ENCODE measurements at regions not wholly inside any gene's neighbourhood (a gene's known extent, or its start where the extent isn't known, plus 50 kb on each side); places are given as distances from the start of the nearest gene placed in this dataset.

- no peak for TF ChIP-seq REST (IDR thresholded peaks at IDR 0.05; ENCODE audit: low read depth, low read length)
- TF ChIP-seq EZH2phosphoT487 (IDR thresholded peaks at IDR 0.05; ENCODE audit: borderline replicate concordance, low read depth), result no peak
Measured at GRCh38 chr4:57580710-57581599, 470.8 kb upstream of the IGFBP7 start (continued).

- WGBS (ENCODE audit: low lambda C conversion rate), result 25% methylated on average over 2 of the region's 2 CpGs
- H3K9me2 ChIP-seq, result no peaks in the 10 kb centered on the region
- H3K4me2 ChIP-seq, result no peak overlapping the region
- H3K4me3 ChIP-seq (ENCODE audit: low read depth in 2 of 2, low read length in 1 of 2), result no peak overlapping the region
- no peak overlapping the region for H3K9ac ChIP-seq
- H3K27ac ChIP-seq (ENCODE audit: low read depth in 2 of 2, low read length in 1 of 2), result no peak overlapping the region
- CTCF ChIA-PET, result interaction anchor here (0.7 kb wide), 1 partner anchor 407 kb away, joined by 3 read pairs; no protein-coding TSS in a partner anchor
- no peaks in the 10 kb centered on the region for H3K36me3 ChIP-seq (replicated peaks in 1 of 2; ENCODE audit: control insufficient read depth in 1 of 2, insufficient read depth in 2 of 2, low read length in 1 of 2)
- H2AFZ ChIP-seq (ENCODE audit: low read depth), result no peak overlapping the region
- H3F3A ChIP-seq (replicated peaks; ENCODE audit: insufficient read depth), result no peaks in the 10 kb centered on the region
- POLR2A ChIA-PET, result no interaction called here
- TF ChIP-seq TCF12 (IDR thresholded peaks at IDR 0.05), result no peak
- TF ChIP-seq EP300 (IDR thresholded peaks at IDR 0.05; ENCODE audit: borderline replicate concordance in 1 of 2, low read depth in 1 of 2, low read length in 1 of 2), result no peak
- no peak for TF ChIP-seq GABPA (IDR thresholded peaks at IDR 0.05; ENCODE audit: low read depth)
- no peak for TF ChIP-seq FOXM1 (IDR thresholded peaks at IDR 0.05; ENCODE audit: low read depth)
- no peak for TF ChIP-seq FOXJ3 (CRISPR knock-in tag; IDR thresholded peaks at IDR 0.05)
- no peak for TF ChIP-seq RCOR1 (IDR thresholded peaks at IDR 0.05; ENCODE audit: low read length)
- TF ChIP-seq, protein P1, sequence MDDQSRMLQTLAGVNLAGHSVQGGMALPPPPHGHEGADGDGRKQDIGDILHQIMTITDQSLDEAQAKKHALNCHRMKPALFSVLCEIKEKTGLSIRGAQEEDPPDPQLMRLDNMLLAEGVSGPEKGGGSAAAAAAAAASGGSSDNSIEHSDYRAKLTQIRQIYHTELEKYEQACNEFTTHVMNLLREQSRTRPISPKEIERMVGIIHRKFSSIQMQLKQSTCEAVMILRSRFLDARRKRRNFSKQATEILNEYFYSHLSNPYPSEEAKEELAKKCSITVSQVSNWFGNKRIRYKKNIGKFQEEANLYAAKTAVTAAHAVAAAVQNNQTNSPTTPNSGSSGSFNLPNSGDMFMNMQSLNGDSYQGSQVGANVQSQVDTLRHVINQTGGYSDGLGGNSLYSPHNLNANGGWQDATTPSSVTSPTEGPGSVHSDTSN (IDR thresholded peaks at IDR 0.05), result no peak
- no peak for TF ChIP-seq POLR2AphosphoS5 (IDR thresholded peaks at IDR 0.05; ENCODE audit: low read depth, low read length)
- TF ChIP-seq NFIC (IDR thresholded peaks at IDR 0.05; ENCODE audit: borderline replicate concordance), result no peak
- TF ChIP-seq MXI1 (IDR thresholded peaks at IDR 0.05; ENCODE audit: low read depth, low read length), result no peak
- TF ChIP-seq, protein P2, sequence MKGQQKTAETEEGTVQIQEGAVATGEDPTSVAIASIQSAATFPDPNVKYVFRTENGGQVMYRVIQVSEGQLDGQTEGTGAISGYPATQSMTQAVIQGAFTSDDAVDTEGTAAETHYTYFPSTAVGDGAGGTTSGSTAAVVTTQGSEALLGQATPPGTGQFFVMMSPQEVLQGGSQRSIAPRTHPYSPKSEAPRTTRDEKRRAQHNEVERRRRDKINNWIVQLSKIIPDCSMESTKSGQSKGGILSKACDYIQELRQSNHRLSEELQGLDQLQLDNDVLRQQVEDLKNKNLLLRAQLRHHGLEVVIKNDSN (IDR thresholded peaks at IDR 0.05; ENCODE audit: borderline replicate concordance, low read depth), result no peak
- TF ChIP-seq SMC3 (IDR thresholded peaks at IDR 0.05; ENCODE audit: low read depth, low read length), result no peak
- no peak for TF ChIP-seq RFX5 (IDR thresholded peaks at IDR 0.05; ENCODE audit: low read length)
- TF ChIP-seq YY1 (IDR thresholded peaks at IDR 0.05; ENCODE audit: low read depth), result no peak
- TF ChIP-seq CTCF (IDR thresholded peaks at IDR 0.05), result no peak
- TF ChIP-seq ZBTB33 (IDR thresholded peaks at IDR 0.05; ENCODE audit: borderline replicate concordance, low read depth), result no peak
- TF ChIP-seq ELF1 (IDR thresholded peaks at IDR 0.05), result no peak
- TF ChIP-seq JUND (IDR thresholded peaks at IDR 0.05), result no peak
- no peak for TF ChIP-seq TEAD4 (IDR thresholded peaks at IDR 0.05; ENCODE audit: borderline replicate concordance, insufficient read depth)
- TF ChIP-seq SIN3A (IDR thresholded peaks at IDR 0.05; ENCODE audit: borderline replicate concordance, low read depth, low read length), result no peak
- H4K20me1 ChIP-seq (ENCODE audit: insufficient read depth), result no peaks in the 10 kb centered on the region
- H3K4me1 ChIP-seq (ENCODE audit: control insufficient read depth in 1 of 2, insufficient read depth in 2 of 2, low read depth in 1 of 2, low read length in 1 of 2), result no peaks in the 10 kb centered on the region
- no peak for DNase-seq
- H3K27me3 ChIP-seq (ENCODE audit: insufficient read depth), result no peaks in the 10 kb centered on the region
- no peaks in the 10 kb centered on the region for H3K9me3 ChIP-seq
- no peaks in the 10 kb centered on the region for H3K79me2 ChIP-seq (ENCODE audit: insufficient read depth)
Measured at GRCh38 chr4:57575426-57575825, 465.2 kb upstream of the IGFBP7 start.

All from SK-N-SH (cell line).